ENCODE measurements at regions not wholly inside any gene's neighbourhood (a gene's known extent, or its start where the extent isn't known, plus 50 kb on each side); places are given as distances from the start of the nearest gene placed in this dataset.

- Histone ChIP-seq H3K4me3 (no peak overlapping the region), H3K27me3 (no peaks in the 10 kb centered on the region), H3K36me3 (no peaks in the 10 kb centered on the region), H3K9me3 (no peaks in the 10 kb centered on the region), H3K4me1 (no peaks in the 10 kb centered on the region), H3K27ac (no peak overlapping the region)
- TF ChIP-seq EP300 (IDR thresholded peaks at IDR 0.05) (no peak), CTCF (IDR thresholded peaks at IDR 0.05) (no peak), POLR2A (IDR thresholded peaks at IDR 0.05) (no peak), POLR2AphosphoS5 (IDR thresholded peaks at IDR 0.05) (no peak)
- DNase-seq (ENCODE audit: low spot score in 2 of 2), result no peak
These were observed 85.9 kb upstream of the PDE3A start for GRCh38 chr12:20282401-20282800.

GRCh38 chr12:20283482-20283881, 84.9 kb upstream of the PDE3A start:
- Histone ChIP-seq H3K27me3 (no peaks in the 10 kb centered on the region), H3K36me3 (no peaks in the 10 kb centered on the region), H3K4me1 (no peaks in the 10 kb centered on the region), H3K27ac (no peak overlapping the region), H3K9me3 (no peaks in the 10 kb centered on the region), H3K4me3 (no peak overlapping the region)
- TF ChIP-seq EP300 (IDR thresholded peaks at IDR 0.05), result no peak
- no peak for TF ChIP-seq POLR2AphosphoS5 (IDR thresholded peaks at IDR 0.05)
- no peak for TF ChIP-seq CTCF (IDR thresholded peaks at IDR 0.05)
- TF ChIP-seq POLR2A (IDR thresholded peaks at IDR 0.05), result no peak
- DNase-seq (ENCODE audit: low spot score in 2 of 2), result no peak
- 76% methylated on average over 1 of the region's 1 CpG for WGBS

- Histone ChIP-seq H3K9me3 (no peaks in the 10 kb centered on the region), H3K27me3 (no peaks in the 10 kb centered on the region), H3K4me1 (no peaks in the 10 kb centered on the region), H3K27ac (no peak overlapping the region), H3K36me3 (no peaks in the 10 kb centered on the region), H3K4me3 (no peak overlapping the region)
- TF ChIP-seq EP300 (IDR thresholded peaks at IDR 0.05), result no peak
- no peak for TF ChIP-seq POLR2A (IDR thresholded peaks at IDR 0.05)
- no peak for TF ChIP-seq CTCF (IDR thresholded peaks at IDR 0.05)
- no peak for TF ChIP-seq POLR2AphosphoS5 (IDR thresholded peaks at IDR 0.05)
- 74% methylated on average over 1 of the region's 1 CpG for WGBS
- DNase-seq (ENCODE audit: low spot score in 2 of 2), result no peak
These were observed 78.8 kb upstream of the PDE3A start for GRCh38 chr12:20289520-20289919.

DNA sequence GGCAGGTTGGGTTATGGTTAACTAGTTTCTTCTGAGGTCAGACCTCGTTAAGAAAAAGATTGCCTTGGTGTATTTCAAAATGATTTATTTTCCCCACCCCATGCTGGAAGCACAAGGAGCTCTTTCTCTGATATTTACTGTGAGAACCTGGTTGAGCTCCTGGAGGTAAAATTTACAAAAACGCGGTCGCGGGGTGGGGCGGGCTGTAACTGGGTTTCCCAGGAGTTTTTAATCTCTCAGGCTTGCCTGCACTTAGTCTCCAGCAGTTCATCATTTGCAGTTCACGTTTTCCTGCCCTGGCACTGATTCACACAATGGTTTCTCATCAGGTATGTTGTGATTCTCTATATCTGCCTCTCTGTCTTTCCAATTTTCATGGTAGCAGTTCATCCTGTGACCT, 67.9 kb upstream of the PDE3A start:
- Histone ChIP-seq H3K4me3 (no peak overlapping the region), H3K27me3 (no peaks in the 10 kb centered on the region), H3K27ac (no peak overlapping the region), H3K36me3 (no peaks in the 10 kb centered on the region), H3K9me3 (peaks cover 9% of the 10 kb centered on the region), H3K4me1 (no peaks in the 10 kb centered on the region)
- DNase-seq (ENCODE audit: low spot score in 2 of 2), result no peak
- 70% methylated on average over 7 of the region's 7 CpGs for WGBS
- TF ChIP-seq POLR2A (IDR thresholded peaks at IDR 0.05) (no peak), POLR2AphosphoS5 (IDR thresholded peaks at IDR 0.05) (no peak), EP300 (IDR thresholded peaks at IDR 0.05) (no peak), CTCF (IDR thresholded peaks at IDR 0.05) (no peak)

GRCh38 chr12:20305470-20305869, 62.9 kb upstream of the PDE3A start:
- H3K4me1 ChIP-seq, result no peaks in the 10 kb centered on the region
- no peak for DNase-seq (ENCODE audit: low spot score in 2 of 2)
- no peaks in the 10 kb centered on the region for H3K36me3 ChIP-seq
- H3K27ac ChIP-seq, result no peak overlapping the region
- WGBS, result 76% methylated on average over 3 of the region's 3 CpGs
- no peak for TF ChIP-seq EP300 (IDR thresholded peaks at IDR 0.05)
- no peak for TF ChIP-seq POLR2A (IDR thresholded peaks at IDR 0.05)
- no peak for TF ChIP-seq POLR2AphosphoS5 (IDR thresholded peaks at IDR 0.05)
- TF ChIP-seq CTCF (IDR thresholded peaks at IDR 0.05), result no peak
- H3K27me3 ChIP-seq, result no peaks in the 10 kb centered on the region
- H3K9me3 ChIP-seq, result peaks cover 14% of the 10 kb centered on the region
- no peak overlapping the region for H3K4me3 ChIP-seq

All from suprapubic skin (tissue), 4 donors.